DND-41 (cell line): ENCODE measurements at regions not wholly inside any gene's neighbourhood (a gene's known extent, or its start where the extent isn't known, plus 50 kb on each side); places are given as distances from the start of the nearest gene placed in this dataset.

ENCODE experiments used
- ATAC-seq: fragments of 200-7000 bp; cut with Tn5 transposase; 3 replicates; pipeline ENCODE4 v1.9.1; 2021; ENCODE audit warnings: low read depth; ENCODE audit not compliant: insufficient read depth
- DNase-seq: peaks from one replicate; pipeline ENCODE4 v3.0.0-alpha.2; 2020
- H2AFZ ChIP-seq: 2 replicates; pipeline ENCODE4 v1.6.0; 2012; ENCODE audit warnings: low read depth, low read length
- H3K27ac ChIP-seq: 2 replicates; pipeline ENCODE4 v1.5.1; 2012; ENCODE audit warnings: low read length, inconsistent platforms
- H3K27me3 ChIP-seq: fragments of 200-600 bp; sonication (generic); 2 replicates; pipeline ENCODE4 v1.6.0; 2012; ENCODE audit warnings: low read length, mild to moderate bottlenecking, inconsistent platforms; ENCODE audit not compliant: insufficient read depth, poor library complexity
- H3K36me3 ChIP-seq: 2 replicates; pipeline ENCODE4 v1.5.1; 2012; ENCODE audit warnings: low read length, inconsistent platforms; ENCODE audit not compliant: insufficient read depth
- H3K4me1 ChIP-seq: 2 replicates; pipeline ENCODE4 v1.5.1; 2012; ENCODE audit warnings: mild to moderate bottlenecking, low read length; ENCODE audit not compliant: insufficient read depth
- H3K4me2 ChIP-seq: 2 replicates; pipeline ENCODE4 v1.6.0; 2012; ENCODE audit warnings: mild to moderate bottlenecking, moderate library complexity, low read length, inconsistent platforms; ENCODE audit not compliant: insufficient read depth
- H3K4me3 ChIP-seq, 2 experiments: fragments of 200-600 bp in 1 of 2; shearing (Covaris generic) in 1 of 2; 2 replicates each; pipeline ENCODE4 v1.5.1; 2012 to 2016; ENCODE audit warnings: inconsistent platforms in 2 of 2, low read length in 2 of 2, mild to moderate bottlenecking in 2 of 2, low read depth in 1 of 2, moderate library complexity in 1 of 2
- H3K79me2 ChIP-seq: 2 replicates; pipeline ENCODE4 v1.6.0; 2012; ENCODE audit warnings: low read length, inconsistent platforms; ENCODE audit not compliant: insufficient read depth
- H3K9ac ChIP-seq: 2 replicates; pipeline ENCODE4 v1.6.0; 2012; ENCODE audit warnings: low read depth, mild to moderate bottlenecking, inconsistent platforms, low read length, moderate library complexity
- H3K9me3 ChIP-seq: 2 replicates; pipeline ENCODE4 v1.5.1; 2012; ENCODE audit warnings: low read length, moderate library complexity, mild to moderate bottlenecking, inconsistent platforms; ENCODE audit not compliant: insufficient read depth, severe bottlenecking
- H4K20me1 ChIP-seq: 2 replicates; pipeline ENCODE4 v1.6.0; 2012; ENCODE audit warnings: low read length; ENCODE audit not compliant: insufficient read depth
- CTCF ChIP-seq: IDR thresholded peaks from 2 replicates; pipeline ENCODE4 v1.5.1; 2012; ENCODE audit warnings: borderline replicate concordance, low read length, moderate library complexity, mild to moderate bottlenecking; ENCODE audit not compliant: poor library complexity, severe bottlenecking; ENCODE audit errors: extremely low read depth
- EZH2 ChIP-seq: IDR thresholded peaks from 3 replicates; pipeline ENCODE4 v1.6.1; 2012; ENCODE audit warnings: borderline replicate concordance, low read depth, mild to moderate bottlenecking, moderate library complexity, low read length, inconsistent platforms; ENCODE audit not compliant: severe bottlenecking

GRCh38 chr3:191529992-191530391, 69.0 kb downstream of the PYDC2 start:
- Histone ChIP-seq H3K79me2 (no peaks in the 10 kb centered on the region), H3K4me1 (no peaks in the 10 kb centered on the region), H3K4me2 (no peak overlapping the region), H2AFZ (no peak overlapping the region), H3K36me3 (no peaks in the 10 kb centered on the region), H3K27ac (no peak overlapping the region), H4K20me1 (no peaks in the 10 kb centered on the region), H3K4me3 (no peak overlapping the region), H3K9ac (no peak overlapping the region), H3K27me3 (no peaks in the 10 kb centered on the region), H3K9me3 (no peaks in the 10 kb centered on the region)
- DNase-seq = no peak
- ATAC-seq = no peak
- TF ChIP-seq CTCF (no peak), EZH2 (no peak)

DNA sequence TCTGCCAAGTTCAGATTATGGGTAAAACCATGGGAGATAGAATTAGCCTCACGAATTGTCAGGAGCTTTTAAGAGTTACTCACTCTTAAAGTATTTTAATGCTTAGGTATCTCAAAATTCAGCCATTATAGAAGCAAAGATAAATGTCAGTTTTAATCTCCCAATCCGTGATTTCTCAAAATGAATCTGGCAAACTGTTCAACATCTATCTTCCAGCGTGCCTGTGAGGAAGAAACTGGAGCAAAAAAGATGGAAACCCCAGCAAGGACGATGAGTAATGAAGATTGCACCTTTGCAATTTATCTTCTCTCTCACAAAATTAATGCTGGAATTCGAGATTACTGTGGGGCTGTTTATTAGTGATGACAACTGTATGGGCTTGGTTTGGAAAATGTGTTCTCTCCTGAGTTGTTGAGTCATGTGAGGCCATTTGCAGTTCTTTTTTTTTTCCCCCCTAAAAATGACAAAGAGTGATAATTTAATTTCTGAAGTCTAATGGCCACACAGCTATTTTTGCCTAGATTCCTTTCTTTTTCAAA, 70.5 kb downstream of the PYDC2 start:
- no peak for ATAC-seq
- H3K27ac ChIP-seq = no peak overlapping the region
- no peak overlapping the region for H3K4me2 ChIP-seq
- no peaks in the 10 kb centered on the region for H3K79me2 ChIP-seq
- no peak for DNase-seq
- H3K4me1 ChIP-seq = no peaks in the 10 kb centered on the region
- TF ChIP-seq CTCF = no peak
- TF ChIP-seq EZH2 = no peak
- no peaks in the 10 kb centered on the region for H3K9me3 ChIP-seq
- no peak overlapping the region for H2AFZ ChIP-seq
- H3K4me3 ChIP-seq = no peak overlapping the region
- no peaks in the 10 kb centered on the region for H3K36me3 ChIP-seq
- no peaks in the 10 kb centered on the region for H3K27me3 ChIP-seq
- H3K9ac ChIP-seq = no peak overlapping the region
- H4K20me1 ChIP-seq = no peaks in the 10 kb centered on the region

- no peaks in the 10 kb centered on the region for H3K27me3 ChIP-seq
- no peak overlapping the region for H3K9ac ChIP-seq
- H3K27ac ChIP-seq = no peak overlapping the region
- no peak overlapping the region for H3K4me2 ChIP-seq
- H3K36me3 ChIP-seq = no peaks in the 10 kb centered on the region
- ATAC-seq (no peak), DNase-seq (no peak)
- no peaks in the 10 kb centered on the region for H3K4me1 ChIP-seq
- H3K9me3 ChIP-seq = no peaks in the 10 kb centered on the region
- H2AFZ ChIP-seq = no peak overlapping the region
- no peak overlapping the region for H3K4me3 ChIP-seq
- TF ChIP-seq EZH2 (no peak), CTCF (no peak)
- H3K79me2 ChIP-seq = no peaks in the 10 kb centered on the region
- H4K20me1 ChIP-seq = no peaks in the 10 kb centered on the region
These were observed 82.1 kb downstream of the PYDC2 start for GRCh38 chr3:191543018-191543417.

DNA sequence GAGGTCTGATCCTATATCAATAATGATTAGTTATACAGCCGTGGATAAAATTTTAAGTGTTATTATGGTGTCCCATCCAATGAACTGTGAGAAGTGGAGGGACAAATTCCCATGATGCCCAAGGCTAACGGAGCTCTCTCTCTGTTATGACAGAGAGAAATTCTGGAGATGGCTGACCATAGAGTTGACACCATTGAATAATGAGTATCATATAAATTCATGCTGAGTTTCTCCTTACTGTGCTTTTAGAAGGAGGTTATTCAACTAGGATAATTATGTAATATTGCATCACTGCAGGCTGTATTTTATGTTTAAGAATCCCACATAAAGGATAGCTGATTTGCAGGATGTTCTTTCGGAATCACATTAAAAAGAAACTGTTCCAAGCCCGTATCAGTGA, 82.9 kb downstream of the PYDC2 start:
- Histone ChIP-seq H3K27me3 (no peaks in the 10 kb centered on the region), H3K79me2 (no peaks in the 10 kb centered on the region), H3K4me1 (no peaks in the 10 kb centered on the region), H2AFZ (no peak overlapping the region), H4K20me1 (no peaks in the 10 kb centered on the region), H3K36me3 (no peaks in the 10 kb centered on the region), H3K9me3 (no peaks in the 10 kb centered on the region), H3K4me3 (no peak overlapping the region), H3K4me2 (no peak overlapping the region), H3K27ac (no peak overlapping the region), H3K9ac (no peak overlapping the region)
- TF ChIP-seq EZH2 = no peak
- no peak for TF ChIP-seq CTCF
- DNase-seq (no peak), ATAC-seq (no peak)
